Fibroblast of peridontal ligament (primary cell): ENCODE measurements at regions not wholly inside any gene's neighbourhood (a gene's known extent, or its start where the extent isn't known, plus 50 kb on each side); places are given as distances from the start of the nearest gene placed in this dataset.
"Not testable (repeated sequence)": the region's sequence is repeated elsewhere in the genome, so short reads cannot be mapped to it uniquely, and the experiment has no call there.

ENCODE experiments used
- DNase-seq: peaks from one replicate; pipeline ENCODE4 v3.0.0-alpha.2; 2010; ENCODE audit errors: extremely low read depth

- no peak for DNase-seq
Measured at GRCh38 chr3:8307545-8308110, 194.0 kb upstream of the LMCD1 start.

DNA sequence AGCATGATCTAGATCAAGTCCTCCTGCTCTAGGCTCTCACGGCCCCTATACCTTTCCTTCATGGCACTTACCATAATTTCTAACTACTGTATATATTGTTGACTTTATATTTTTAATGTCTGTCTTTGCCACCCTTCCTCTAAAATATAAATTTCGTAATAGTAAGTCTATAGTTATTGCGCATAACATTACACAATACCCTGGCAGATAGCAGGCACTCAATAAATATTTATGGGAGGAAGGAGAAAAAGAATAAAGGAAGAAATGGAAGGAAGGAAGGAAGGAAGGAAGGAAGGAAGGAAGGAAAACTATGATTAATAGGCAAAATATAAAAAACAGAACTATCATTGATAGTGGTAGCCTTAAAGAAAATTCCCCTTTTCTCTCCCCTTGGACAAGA, 190.3 kb upstream of the LMCD1 start:
- DNase-seq: no peak

- no peak for DNase-seq
Measured at GRCh38 chr3:8312685-8313084, 188.9 kb upstream of the LMCD1 start.

- DNase-seq: no peak
Measured at GRCh38 chr3:8313560-8314267, 187.9 kb upstream of the LMCD1 start.

GRCh38 chr3:8315526-8315925, 186.1 kb upstream of the LMCD1 start:
- not testable (repeated sequence) for DNase-seq

GRCh38 chr3:8317661-8318649, 183.7 kb upstream of the LMCD1 start:
- peak; percentile 67 for DNase-seq

DNA sequence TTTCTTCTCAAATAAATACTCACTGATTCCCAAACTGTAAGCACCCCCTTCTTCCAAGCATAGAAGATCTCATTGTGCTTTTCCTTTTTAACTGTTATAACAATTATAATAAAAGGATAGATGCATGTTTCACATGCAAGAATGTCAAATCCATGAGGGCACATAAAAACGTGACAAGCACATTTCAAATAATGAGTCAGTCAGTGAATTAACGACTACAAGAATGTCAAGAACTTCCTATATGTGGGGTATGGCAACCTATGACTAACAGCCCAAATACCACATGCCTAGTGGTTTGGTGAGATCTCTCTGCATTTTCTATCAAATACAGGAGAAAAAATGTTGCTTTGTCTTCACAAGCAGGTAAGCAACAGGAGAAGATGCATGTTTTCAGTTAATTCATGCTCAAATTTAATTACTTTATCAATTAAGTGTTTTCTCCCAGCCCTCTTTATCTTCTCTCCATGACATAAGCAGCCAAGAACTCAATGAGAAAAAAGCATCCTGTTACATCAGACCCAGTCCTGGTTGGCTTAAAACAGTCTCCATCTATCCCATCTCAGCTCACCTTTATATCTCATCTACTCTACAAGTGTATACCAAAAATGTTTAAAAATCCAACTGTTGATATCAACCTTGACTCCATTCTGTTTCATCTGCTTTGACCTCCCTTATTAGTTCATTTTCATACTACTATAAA, 181.5 kb upstream of the LMCD1 start:
- peak; percentile 64 for DNase-seq

DNA sequence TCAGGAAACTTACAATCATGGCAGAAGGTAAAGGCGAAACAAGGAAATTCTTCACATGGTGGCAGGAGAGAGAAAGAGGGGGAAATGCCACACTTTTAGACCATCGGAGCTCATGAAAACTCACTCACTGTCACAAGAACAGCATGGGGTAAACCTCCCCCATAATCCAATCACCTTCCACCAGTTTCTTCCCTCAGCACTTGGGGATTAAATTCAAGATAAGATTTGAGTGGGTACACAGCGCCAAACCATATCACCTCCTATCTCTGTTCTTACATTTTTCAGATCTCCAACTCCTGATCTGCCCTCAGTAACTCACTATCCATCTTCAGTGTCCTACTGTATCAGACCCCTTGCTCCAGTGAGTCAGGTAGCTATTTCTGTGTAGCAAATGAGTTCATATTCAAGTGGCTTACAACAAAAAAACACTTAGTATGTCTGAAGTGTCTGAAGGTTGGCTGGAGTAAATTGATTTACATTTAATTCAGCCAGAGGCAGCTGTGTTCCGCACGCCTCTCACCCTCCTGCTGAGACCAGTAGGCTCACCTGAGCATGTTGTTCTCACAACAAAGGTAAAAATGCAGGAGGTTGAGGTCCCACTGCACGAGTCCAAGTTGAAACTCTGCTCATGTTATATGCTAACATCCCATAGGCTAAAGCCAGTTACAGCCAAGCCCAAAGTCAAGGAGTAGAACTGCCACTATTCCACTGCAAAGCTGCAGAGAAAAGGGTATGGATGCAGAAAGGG, 180.7 kb upstream of the LMCD1 start:
- DNase-seq: no peak

DNA sequence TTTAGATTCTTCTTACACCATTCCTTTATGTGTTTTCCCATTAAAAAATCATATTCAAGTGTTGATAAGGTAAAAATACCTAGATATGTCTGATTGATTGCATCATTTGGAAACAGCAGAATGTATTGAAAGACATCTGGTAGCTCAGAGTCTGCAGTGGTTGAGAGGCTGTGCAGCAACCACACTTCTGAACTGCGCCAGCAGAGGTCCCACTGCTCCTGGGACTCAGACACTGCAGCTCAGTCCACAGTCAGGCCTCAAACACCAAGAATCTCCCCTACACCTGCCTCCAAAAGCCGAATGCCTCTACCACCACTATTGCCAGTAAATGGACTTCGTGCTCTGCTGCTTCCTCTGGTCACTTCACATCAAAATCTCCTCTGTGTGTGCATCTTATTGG, 176.9 kb upstream of the LMCD1 start:
- DNase-seq: peak; percentile 23

DNA sequence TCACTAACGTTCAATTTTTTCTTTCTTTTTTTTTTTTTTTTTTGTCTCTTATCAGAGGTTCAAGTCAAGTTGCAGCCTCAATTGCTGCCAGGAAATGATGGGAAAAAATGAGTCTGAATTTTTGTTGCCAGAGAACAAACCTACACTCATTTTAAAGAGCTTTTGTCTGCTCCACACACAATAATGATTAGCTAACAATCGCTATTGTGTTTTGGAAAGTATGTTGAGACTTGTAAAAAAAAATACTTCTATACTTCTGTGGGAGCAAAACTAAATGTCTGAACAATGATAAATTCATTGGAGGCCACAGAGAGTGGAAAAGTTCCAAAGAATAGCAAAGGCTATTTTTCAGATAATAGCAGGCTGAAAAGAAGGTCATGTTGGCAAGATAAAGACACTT, 176.3 kb upstream of the LMCD1 start:
- DNase-seq: no peak

DNA sequence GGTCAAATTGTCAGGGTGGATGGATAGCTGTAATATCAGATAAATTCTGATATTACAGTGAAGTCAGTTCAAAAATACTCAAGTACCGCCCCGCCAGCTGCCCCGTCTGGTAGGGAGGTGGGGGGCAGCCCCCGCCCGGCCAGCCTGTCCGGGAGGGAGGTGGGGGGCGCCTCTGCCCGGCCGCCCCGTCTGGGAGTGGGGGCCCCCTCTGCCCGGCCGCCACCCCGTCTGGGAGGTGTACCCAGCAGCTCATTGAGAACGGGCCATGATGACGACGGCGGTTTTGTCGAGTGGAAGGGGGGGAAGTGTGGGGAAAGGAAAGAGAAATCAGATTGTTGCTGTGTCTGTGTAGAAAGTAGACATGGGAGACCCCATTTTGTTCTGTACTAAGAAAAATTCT, 175.8 kb upstream of the LMCD1 start:
- DNase-seq: not testable (repeated sequence)

DNA sequence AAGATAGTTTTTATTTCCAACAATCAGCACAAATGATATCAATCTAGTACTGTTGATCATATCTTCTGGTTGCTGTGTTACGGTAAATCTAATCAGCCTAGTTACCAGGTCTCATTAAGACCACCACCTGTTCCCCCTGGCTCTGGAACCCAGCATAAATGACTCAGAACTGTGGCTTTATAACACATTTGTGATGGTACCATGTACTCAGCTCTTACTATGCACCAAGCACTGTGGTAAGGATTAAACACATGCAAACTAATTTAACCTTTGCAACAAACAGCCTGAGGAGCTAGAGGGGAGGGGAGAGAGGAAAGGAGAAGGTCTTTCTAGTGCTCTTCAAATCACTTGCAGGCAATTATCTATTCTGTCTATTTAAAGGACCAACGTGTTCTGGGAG, 173.9 kb upstream of the LMCD1 start:
- no peak for DNase-seq

GRCh38 chr3:8328967-8329366, 172.7 kb upstream of the LMCD1 start:
- no peak for DNase-seq

DNA sequence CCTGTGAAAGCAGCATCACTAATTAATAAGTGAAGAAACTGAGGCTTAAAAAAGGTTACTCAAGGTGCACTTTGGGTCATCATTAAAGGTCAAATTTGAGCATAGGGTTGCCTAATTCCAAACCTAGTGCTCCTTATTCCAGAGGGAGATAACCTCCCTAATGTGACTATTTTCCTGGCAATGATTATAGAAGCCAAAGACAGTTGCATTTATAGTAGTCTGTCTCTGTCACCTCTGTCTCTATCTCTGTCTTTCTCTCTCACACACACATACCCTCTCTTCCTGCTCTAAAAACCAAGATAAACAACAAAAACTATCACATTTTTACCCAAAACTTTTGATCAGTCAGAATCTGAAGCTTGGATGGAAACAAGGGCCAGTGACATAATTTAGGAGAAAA, 172.0 kb upstream of the LMCD1 start:
- no peak for DNase-seq

DNA sequence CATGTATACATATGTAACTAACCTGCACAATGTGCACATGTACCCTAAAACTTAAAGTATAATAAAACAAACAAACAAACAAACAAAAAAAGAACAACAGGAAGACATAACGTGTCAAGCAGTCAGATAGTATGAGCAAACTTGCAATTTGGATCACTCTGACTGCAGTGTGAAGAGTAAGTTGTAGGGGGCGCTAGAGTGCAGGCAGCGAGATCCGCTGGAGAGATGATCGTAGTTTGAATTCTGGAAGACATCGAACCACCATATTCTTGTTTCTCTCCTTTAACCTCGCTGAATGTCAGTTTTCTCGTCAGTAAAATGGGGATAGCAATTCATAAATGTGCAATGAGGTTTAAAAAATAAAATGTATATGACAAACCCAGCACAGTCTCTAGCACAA, 165.2 kb upstream of the LMCD1 start:
- DNase-seq: no peak

GRCh38 chr3:8338424-8338823, 163.2 kb upstream of the LMCD1 start:
- no peak for DNase-seq

- DNase-seq: no peak
Measured at GRCh38 chr3:8341821-8342247, 159.8 kb upstream of the LMCD1 start.

- no peak for DNase-seq
Measured at GRCh38 chr3:8343058-8343457, 158.6 kb upstream of the LMCD1 start.

GRCh38 chr3:8345398-8345797, 156.2 kb upstream of the LMCD1 start:
- DNase-seq: no peak

- DNase-seq: no peak
Measured at GRCh38 chr3:8348076-8348475, 153.5 kb upstream of the LMCD1 start.

- no peak for DNase-seq
Measured at GRCh38 chr3:8352475-8352874, 149.1 kb upstream of the LMCD1 start.
